ENCODE measurements at regions not wholly inside any gene's neighbourhood (a gene's known extent, or its start where the extent isn't known, plus 50 kb on each side); places are given as distances from the start of the nearest gene placed in this dataset.

- BruUV-seq (replicated peaks) = no TSS peak
- no peak overlapping the region for H2AFZ ChIP-seq
- H3K27ac ChIP-seq = no peak overlapping the region
- ChIA-PET CTCF (no interaction called here), POLR2A (ENCODE audit: unreplicated experiment) (no interaction called here)
- H3K36me3 ChIP-seq (ENCODE audit: low read depth) = no peaks in the 10 kb centered on the region
- H3K9me2 ChIP-seq (ENCODE audit: insufficient read depth) = no peaks in the 10 kb centered on the region
- TF ChIP-seq EZH2 (IDR thresholded peaks at IDR 0.05; ENCODE audit: low read depth) = no peak
- TF ChIP-seq, protein P1, sequence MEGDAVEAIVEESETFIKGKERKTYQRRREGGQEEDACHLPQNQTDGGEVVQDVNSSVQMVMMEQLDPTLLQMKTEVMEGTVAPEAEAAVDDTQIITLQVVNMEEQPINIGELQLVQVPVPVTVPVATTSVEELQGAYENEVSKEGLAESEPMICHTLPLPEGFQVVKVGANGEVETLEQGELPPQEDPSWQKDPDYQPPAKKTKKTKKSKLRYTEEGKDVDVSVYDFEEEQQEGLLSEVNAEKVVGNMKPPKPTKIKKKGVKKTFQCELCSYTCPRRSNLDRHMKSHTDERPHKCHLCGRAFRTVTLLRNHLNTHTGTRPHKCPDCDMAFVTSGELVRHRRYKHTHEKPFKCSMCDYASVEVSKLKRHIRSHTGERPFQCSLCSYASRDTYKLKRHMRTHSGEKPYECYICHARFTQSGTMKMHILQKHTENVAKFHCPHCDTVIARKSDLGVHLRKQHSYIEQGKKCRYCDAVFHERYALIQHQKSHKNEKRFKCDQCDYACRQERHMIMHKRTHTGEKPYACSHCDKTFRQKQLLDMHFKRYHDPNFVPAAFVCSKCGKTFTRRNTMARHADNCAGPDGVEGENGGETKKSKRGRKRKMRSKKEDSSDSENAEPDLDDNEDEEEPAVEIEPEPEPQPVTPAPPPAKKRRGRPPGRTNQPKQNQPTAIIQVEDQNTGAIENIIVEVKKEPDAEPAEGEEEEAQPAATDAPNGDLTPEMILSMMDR (conservative IDR thresholded peaks at IDR 0.05) = no peak
- no peak for DNase-seq
- intact Hi-C loops (cut with micrococcal nuclease; ENCODE audit: unreplicated experiment) = no loop called here
- no peaks in the 10 kb centered on the region for H3K27me3 ChIP-seq (ENCODE audit: insufficient read depth, low read depth)
- H3K4me1 ChIP-seq (replicated peaks; ENCODE audit: insufficient read depth) = no peaks in the 10 kb centered on the region
- H3K4me2 ChIP-seq = no peak overlapping the region
- H3K79me2 ChIP-seq (ENCODE audit: low read depth) = no peaks in the 10 kb centered on the region
- H3F3A ChIP-seq (ENCODE audit: insufficient read depth, low read depth) = no peaks in the 10 kb centered on the region
- peaks cover 7% of the 10 kb centered on the region for H3K9me3 ChIP-seq (ENCODE audit: insufficient read depth, low read depth)
- H4K20me1 ChIP-seq (ENCODE audit: insufficient read depth) = no peaks in the 10 kb centered on the region
- no peak overlapping the region for H3K4me3 ChIP-seq
Measured at GRCh38 chr13:22412452-22412851, 741.6 kb downstream of the FGF9 start.

GRCh38 chr13:22422023-22422422, 751.1 kb downstream of the FGF9 start:
- H3K9me2 ChIP-seq (ENCODE audit: insufficient read depth) = no peaks in the 10 kb centered on the region
- intact Hi-C loops (cut with micrococcal nuclease; ENCODE audit: unreplicated experiment) = no loop called here
- no peaks in the 10 kb centered on the region for H3K79me2 ChIP-seq (ENCODE audit: low read depth)
- H3K36me3 ChIP-seq (ENCODE audit: low read depth) = no peaks in the 10 kb centered on the region
- POLR2A ChIA-PET (ENCODE audit: unreplicated experiment) = interaction anchor here (0.6 kb wide), 1 partner anchor 1029 kb away, joined by 6 read pairs; no protein-coding TSS in a partner anchor
- H3K27me3 ChIP-seq (ENCODE audit: insufficient read depth, low read depth) = no peaks in the 10 kb centered on the region
- no peak for DNase-seq
- CTCF ChIA-PET = no interaction called here
- no peaks in the 10 kb centered on the region for H3K4me1 ChIP-seq (replicated peaks; ENCODE audit: insufficient read depth)
- H3F3A ChIP-seq (ENCODE audit: insufficient read depth, low read depth) = no peaks in the 10 kb centered on the region
- no peaks in the 10 kb centered on the region for H3K9me3 ChIP-seq (ENCODE audit: insufficient read depth, low read depth)
- H3K4me3 ChIP-seq = no peak overlapping the region
- H3K4me2 ChIP-seq = no peak overlapping the region
- H3K27ac ChIP-seq = no peak overlapping the region
- H4K20me1 ChIP-seq (ENCODE audit: insufficient read depth) = no peaks in the 10 kb centered on the region
- BruUV-seq (replicated peaks) = no TSS peak
- H2AFZ ChIP-seq = no peak overlapping the region
- no peak for TF ChIP-seq EZH2 (IDR thresholded peaks at IDR 0.05; ENCODE audit: low read depth)
- TF ChIP-seq, protein P1 (conservative IDR thresholded peaks at IDR 0.05) = no peak

DNA sequence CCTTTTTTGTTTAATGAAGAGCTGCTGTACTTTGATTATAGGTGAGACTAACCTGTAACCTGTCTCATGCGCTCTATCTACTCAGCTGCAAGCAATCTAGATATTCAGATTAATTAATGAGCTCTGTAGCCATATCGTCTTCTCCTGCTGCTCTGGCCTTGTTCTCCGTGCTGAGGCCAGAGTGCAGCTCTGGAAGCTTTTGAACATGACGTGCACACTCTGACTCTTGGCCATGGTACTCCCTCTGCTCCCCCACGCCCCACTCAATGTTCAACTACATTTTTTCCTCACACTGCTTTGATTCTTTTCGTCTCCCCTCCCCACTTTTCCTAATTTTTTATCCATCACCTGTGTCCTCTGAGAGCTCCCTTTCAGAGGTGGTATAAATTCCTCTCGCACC, 751.8 kb downstream of the FGF9 start:
- Histone ChIP-seq H3K9me3 (ENCODE audit: insufficient read depth, low read depth) (no peaks in the 10 kb centered on the region), H3K9me2 (ENCODE audit: insufficient read depth) (no peaks in the 10 kb centered on the region), H3K4me2 (no peak overlapping the region), H3K36me3 (ENCODE audit: low read depth) (no peaks in the 10 kb centered on the region), H3K4me3 (no peak overlapping the region), H3F3A (ENCODE audit: insufficient read depth, low read depth) (no peaks in the 10 kb centered on the region), H3K27me3 (ENCODE audit: insufficient read depth, low read depth) (no peaks in the 10 kb centered on the region), H2AFZ (no peak overlapping the region), H3K79me2 (ENCODE audit: low read depth) (no peaks in the 10 kb centered on the region), H3K27ac (no peak overlapping the region), H3K4me1 (replicated peaks; ENCODE audit: insufficient read depth) (no peaks in the 10 kb centered on the region), H4K20me1 (ENCODE audit: insufficient read depth) (no peaks in the 10 kb centered on the region)
- no TSS peak for BruUV-seq (replicated peaks)
- DNase-seq = no peak
- intact Hi-C loops (cut with micrococcal nuclease; ENCODE audit: unreplicated experiment) = no loop called here
- POLR2A ChIA-PET (ENCODE audit: unreplicated experiment) = interaction anchor here (0.6 kb wide), 1 partner anchor 1030 kb away, joined by 6 read pairs; no protein-coding TSS in a partner anchor
- CTCF ChIA-PET = no interaction called here
- no peak for TF ChIP-seq EZH2 (IDR thresholded peaks at IDR 0.05; ENCODE audit: low read depth)
- TF ChIP-seq, protein P1 (conservative IDR thresholded peaks at IDR 0.05) = no peak
